Testis (tissue), 2 donors: ENCODE measurements at regions not wholly inside any gene's neighbourhood (a gene's known extent, or its start where the extent isn't known, plus 50 kb on each side); places are given as distances from the start of the nearest gene placed in this dataset.

Experiments used
- DNase-seq: peaks from one replicate; pipeline ENCODE4 v3.0.0-alpha.2; 2019
- H3K27ac ChIP-seq, 2 donors: fragments of 200-600 bp; sonication (generic); one replicate each; pipeline ENCODE4 v1.5.1; 2019
- H3K27me3 ChIP-seq: fragments of 200-600 bp; sonication (generic); one replicate; pipeline ENCODE4 v1.5.1; 2019
- H3K36me3 ChIP-seq: fragments of 200-600 bp; sonication (generic); one replicate; pipeline ENCODE4 v1.5.1; 2017; ENCODE audit warnings: low read depth; ENCODE audit errors: missing control alignments
- H3K4me1 ChIP-seq: fragments of 200-600 bp; sonication (generic); one replicate; pipeline ENCODE4 v1.5.1; 2019
- H3K4me3 ChIP-seq, 2 donors: fragments of 200-600 bp; sonication (generic); one replicate each; pipeline ENCODE4 v1.5.1; 2017 to 2019
- H3K9me3 ChIP-seq: fragments of 200-600 bp; sonication (generic); one replicate; pipeline ENCODE4 v1.5.1; 2017
- CTCF ChIP-seq, 3 experiments: fragments of 450-650 bp in 2 of 3; fragments of 200-600 bp in 1 of 3; sonication (generic) in 1 of 3; IDR thresholded peaks; one replicate each; pipeline ENCODE4 v1.5.1; 2016 to 2019; ENCODE audit warnings: antibody characterized with exemption in 3 of 3, mild to moderate bottlenecking in 2 of 3, moderate library complexity in 1 of 3
- POLR2A ChIP-seq: fragments of 450-650 bp; IDR thresholded peaks from one replicate; pipeline ENCODE4 v1.6.1; 2017; ENCODE audit warnings: antibody characterized with exemption, mild to moderate bottlenecking, moderate library complexity
- WGBS, 2 donors: methylation state at CpG; one replicate each; pipeline ENCODE4 v1.1.5; 2018; 5-methylcytosine and 5-hydroxymethylcytosine counted together
- intact Hi-C: fragments of 100-400 bp; cut with DNase I; formaldehyde crosslinking; loops from one replicate; pipeline ENCODE4 v1.15.1; 2023; ENCODE audit warnings: low total_unique reads

DNA sequence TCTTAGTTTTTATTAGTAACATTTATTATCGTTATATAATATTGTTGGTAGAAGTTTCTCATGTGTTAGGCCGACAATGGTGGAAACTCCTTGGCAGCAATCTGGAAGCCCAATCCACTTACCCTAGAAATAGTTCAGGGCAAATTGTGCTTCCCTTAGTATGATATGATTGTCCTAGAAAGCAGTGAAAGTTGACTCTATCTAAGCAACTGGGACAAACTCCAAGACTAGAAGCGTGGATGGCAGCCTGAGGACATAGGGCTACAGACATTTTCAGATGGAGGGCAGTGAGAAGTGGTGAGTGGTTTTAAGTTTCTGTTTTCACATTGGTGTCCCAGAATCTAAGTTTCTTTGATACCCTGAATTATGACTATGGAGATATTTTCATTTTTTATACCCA lies 63.3 kb upstream of the TRPC3 start:
- 88 to 92% methylated on average over 3 of the region's 3 CpGs for WGBS, 2 donors
- Histone ChIP-seq H3K4me3 (no peak overlapping the region), H3K36me3 (no peaks in the 10 kb centered on the region), H3K9me3 (no peaks in the 10 kb centered on the region), H3K27ac (no peak overlapping the region), H3K27me3 (no peaks in the 10 kb centered on the region), H3K4me1 (no peaks in the 10 kb centered on the region)
- intact Hi-C loops: no loop called here
- TF ChIP-seq CTCF (IDR thresholded peaks at IDR 0.05) (no peak), POLR2A (no peak)
- no peak for DNase-seq

DNA sequence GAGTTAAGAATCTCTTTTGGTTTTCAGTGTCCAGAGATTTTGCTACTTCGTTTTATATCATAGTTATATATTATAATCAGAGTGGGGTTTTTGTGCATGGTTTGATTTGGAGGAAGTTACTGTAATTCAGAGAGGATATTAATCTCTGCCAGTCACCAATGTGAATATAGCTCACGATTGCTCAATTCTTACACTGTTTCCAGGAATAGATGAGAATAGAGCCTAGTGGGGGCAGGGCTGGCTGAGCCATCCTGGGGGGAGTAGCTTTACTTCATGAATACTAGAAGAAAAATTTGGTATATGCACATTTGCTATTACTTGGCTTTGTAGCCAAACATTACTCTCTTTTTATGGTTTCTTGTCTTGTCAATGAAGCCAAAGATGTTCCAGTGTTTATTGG lies 60.9 kb upstream of the TRPC3 start:
- Histone ChIP-seq H3K9me3 (no peaks in the 10 kb centered on the region), H3K4me1 (no peaks in the 10 kb centered on the region), H3K4me3 (no peak overlapping the region), H3K36me3 (no peaks in the 10 kb centered on the region), H3K27me3 (no peaks in the 10 kb centered on the region), H3K27ac (no peak overlapping the region)
- no peak for DNase-seq
- WGBS, 2 donors: 61 to 75% methylated on average over 2 of the region's 2 CpGs
- no peak for TF ChIP-seq POLR2A
- TF ChIP-seq CTCF (IDR thresholded peaks at IDR 0.05): no peak
- intact Hi-C loops: no loop called here

DNA sequence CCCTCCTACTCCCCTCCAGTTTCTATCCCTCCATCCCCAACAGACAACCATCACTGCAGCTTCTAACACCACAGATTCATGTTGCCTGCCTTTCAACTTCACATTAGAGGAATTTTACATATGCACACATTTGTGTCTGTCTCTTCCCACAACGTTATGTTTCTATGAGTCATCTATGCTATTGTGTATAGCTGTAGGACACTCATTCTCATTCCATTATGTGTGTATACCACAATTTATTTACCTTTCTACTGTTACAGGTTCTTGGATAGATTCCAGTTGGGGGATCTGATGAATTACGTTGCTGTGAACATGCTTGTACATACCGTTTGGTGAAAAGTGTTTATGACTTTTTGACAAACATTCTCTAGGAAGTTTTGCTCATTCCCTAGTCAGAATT lies 58.8 kb upstream of the TRPC3 start:
- Histone ChIP-seq H3K9me3 (no peaks in the 10 kb centered on the region), H3K27me3 (no peaks in the 10 kb centered on the region), H3K4me3 (no peak overlapping the region), H3K36me3 (no peaks in the 10 kb centered on the region), H3K4me1 (no peaks in the 10 kb centered on the region), H3K27ac (no peak overlapping the region)
- 82 to 90% methylated on average over 3 of the region's 3 CpGs for WGBS, 2 donors
- intact Hi-C loops: no loop called here
- TF ChIP-seq CTCF (IDR thresholded peaks at IDR 0.05): no peak
- TF ChIP-seq POLR2A: no peak
- no peak for DNase-seq

- no peaks in the 10 kb centered on the region for H3K4me1 ChIP-seq
- H3K36me3 ChIP-seq: no peaks in the 10 kb centered on the region
- intact Hi-C loops: no loop called here
- 40 to 41% methylated on average over 2 of the region's 2 CpGs for WGBS, 2 donors
- no peak overlapping the region for H3K4me3 ChIP-seq
- no peak for DNase-seq
- H3K27me3 ChIP-seq: no peaks in the 10 kb centered on the region
- no peak overlapping the region for H3K27ac ChIP-seq
- TF ChIP-seq CTCF (IDR thresholded peaks at IDR 0.05) (no peak), POLR2A (no peak)
- no peaks in the 10 kb centered on the region for H3K9me3 ChIP-seq
Measured at GRCh38 chr4:122009524-122009923, 57.7 kb upstream of the TRPC3 start.

DNA sequence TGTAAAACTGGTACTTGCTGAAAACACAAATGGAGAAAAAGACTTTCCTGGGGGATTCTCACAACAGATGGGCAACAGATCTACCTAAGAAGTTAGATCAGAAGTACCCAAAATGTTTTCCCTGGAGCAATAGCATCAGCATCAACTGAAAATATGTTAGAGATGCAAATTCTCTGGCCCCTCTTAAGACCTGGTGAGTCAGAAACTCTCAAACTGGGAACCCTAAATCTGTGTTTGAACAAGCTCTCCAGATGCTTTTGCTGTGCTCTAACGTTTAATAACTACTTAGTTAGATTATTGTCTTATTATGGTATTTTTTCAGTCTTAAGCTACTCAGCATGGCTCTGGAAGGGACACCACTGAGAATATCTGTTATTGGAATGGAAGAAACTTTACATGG lies 55.2 kb upstream of the TRPC3 start:
- intact Hi-C loops: no loop called here

More for the DNA sequence above, 55.2 kb upstream of the TRPC3 start:
- Histone ChIP-seq H3K4me1 (no peaks in the 10 kb centered on the region), H3K36me3 (no peaks in the 10 kb centered on the region), H3K9me3 (no peaks in the 10 kb centered on the region), H3K27me3 (no peaks in the 10 kb centered on the region), H3K27ac (no peak overlapping the region), H3K4me3 (no peak overlapping the region)
- 57 to 68% methylated on average over 1 of the region's 1 CpG for WGBS, 2 donors
- no peak for DNase-seq
- TF ChIP-seq POLR2A (no peak), CTCF (IDR thresholded peaks at IDR 0.05) (no peak)
